H1 (cell line): ENCODE measurements at regions not wholly inside any gene's neighbourhood (a gene's known extent, or its start where the extent isn't known, plus 50 kb on each side); places are given as distances from the start of the nearest gene placed in this dataset.

Source experiments
- CTCF ChIA-PET: fragments of 300-600 bp; sonication (Branson Sonifier 250); formaldehyde crosslinking; loops from one replicate; lab custom pipeline; 2021; ENCODE audit not compliant: partially characterized antibody; lab: Charles Lee
- POLR2A ChIA-PET: fragments of 300-600 bp; sonication (Branson Sonifier 250); formaldehyde crosslinking; loops from one replicate; lab custom pipeline; 2021; ENCODE audit warnings: inconsistent platforms; ENCODE audit not compliant: partially characterized antibody; lab: Charles Lee
- DNase-seq, 2 experiments: peaks; one replicate each; pipeline versions ENCODE4 v3.0.0 to v3.0.0-alpha.2; 2010 to 2022; ENCODE audit warnings: low spot score in 2 of 2, low read depth in 1 of 2, mixed read lengths in 1 of 2
- FAIRE-seq: peaks from 2 replicates; lab custom pipeline; 2011; peaks lifted over from hg19 to GRCh38; lab: Jason Lieb, UNC
- H2AFZ ChIP-seq: 2 replicates; pipeline ENCODE4 v1.8.1; 2012; ENCODE audit warnings: low read length, inconsistent platforms
- H2AK5ac ChIP-seq: 2 replicates; pipeline ENCODE4 v1.6.1; 2013; ENCODE audit warnings: low read depth, low read length
- H2BK120ac ChIP-seq: replicated peaks from 2 replicates; pipeline ENCODE3; 2013; ENCODE audit warnings: low read depth, low read length, inconsistent platforms
- H2BK12ac ChIP-seq: 2 replicates; pipeline ENCODE4 v1.6.1; 2013; ENCODE audit warnings: low read depth, low read length
- H2BK15ac ChIP-seq: 2 replicates; pipeline ENCODE4 v1.6.1; 2013; ENCODE audit warnings: low read length
- H2BK20ac ChIP-seq: 2 replicates; pipeline ENCODE4 v1.6.1; 2013; ENCODE audit warnings: low read length
- H2BK5ac ChIP-seq: 2 replicates; pipeline ENCODE4 v1.6.1; 2013; ENCODE audit warnings: low read depth, low read length
- H3K14ac ChIP-seq: 2 replicates; pipeline ENCODE4 v1.6.1; 2013; ENCODE audit warnings: inconsistent platforms; ENCODE audit not compliant: insufficient read length
- H3K18ac ChIP-seq: 2 replicates; pipeline ENCODE4 v1.6.1; 2013; ENCODE audit warnings: low read length; ENCODE audit errors: extremely low read depth
- H3K23ac ChIP-seq: 2 replicates; pipeline ENCODE4 v1.6.1; 2013; ENCODE audit warnings: inconsistent platforms; ENCODE audit not compliant: insufficient read length
- H3K23me2 ChIP-seq: 2 replicates; pipeline ENCODE4 v1.6.1; 2013; ENCODE audit warnings: low read depth, low read length
- H3K27ac ChIP-seq: 2 replicates; pipeline ENCODE4 v1.6.1; 2011; ENCODE audit warnings: low read depth, low read length, inconsistent platforms
- H3K27me3 ChIP-seq, 4 experiments: replicated peaks in 1 of 4; 1 replicate in 1 of 4; 2 replicates in 3 of 4; pipeline versions ENCODE4 v1.6.1 to v1.8.1; 2011 to 2013; ENCODE audit warnings: low read length in 3 of 4, mild to moderate bottlenecking in 3 of 4, inconsistent platforms in 2 of 4, mixed read lengths in 2 of 4, moderate library complexity in 1 of 4; ENCODE audit not compliant: control insufficient read depth in 3 of 4, insufficient read depth in 3 of 4; ENCODE audit errors: extremely low read depth in 1 of 4
- H3K36me3 ChIP-seq, 4 experiments: 2 replicates each; pipeline versions ENCODE4 v1.6.1 to v1.8.1; 2011 to 2013; ENCODE audit warnings: mild to moderate bottlenecking in 4 of 4, low read length in 3 of 4, moderate library complexity in 2 of 4, control low read depth in 1 of 4, inconsistent platforms in 1 of 4; ENCODE audit not compliant: insufficient read depth in 4 of 4, control insufficient read depth in 2 of 4
- H3K4ac ChIP-seq: replicated peaks from 2 replicates; pipeline ENCODE3; 2013; ENCODE audit warnings: low read length, low read depth, mixed read lengths, inconsistent platforms; ENCODE audit not compliant: insufficient read length
- H3K4me1 ChIP-seq, 4 experiments: replicated peaks in 1 of 4; 1 replicate in 1 of 4; 2 replicates in 3 of 4; pipeline versions ENCODE4 v1.6.1 to v1.8.1; 2011 to 2013; ENCODE audit warnings: low read length in 3 of 4, inconsistent platforms in 2 of 4, mixed read lengths in 1 of 4; ENCODE audit not compliant: insufficient read depth in 4 of 4, control insufficient read depth in 3 of 4
- H3K4me2 ChIP-seq, 2 experiments: 2 replicates each; pipeline versions ENCODE4 v1.6.1 to v1.8.1; 2011 to 2013; ENCODE audit warnings: low read depth in 2 of 2, low read length in 2 of 2, control low read depth in 1 of 2, inconsistent platforms in 1 of 2, mild to moderate bottlenecking in 1 of 2; ENCODE audit not compliant: insufficient read depth in 1 of 2
- H3K4me3 ChIP-seq, 4 experiments: fragments of 200-600, 300-600 bp in 1 of 4; sonication (generic), shearing (Covaris generic), sonication (Bioruptor Twin) in 1 of 4; 2 replicates each; pipeline versions ENCODE4 v1.5.1 to v1.8.1; 2011 to 2016; ENCODE audit warnings: low read length in 4 of 4, low read depth in 3 of 4, control low read depth in 2 of 4, inconsistent platforms in 2 of 4, mild to moderate bottlenecking in 2 of 4, mixed read lengths in 1 of 4, moderate library complexity in 1 of 4; ENCODE audit not compliant: insufficient read depth in 2 of 4; ENCODE audit errors: extremely low read depth in 1 of 4
- H3K56ac ChIP-seq: replicated peaks from 2 replicates; pipeline ENCODE3; 2013; ENCODE audit warnings: low read depth, mild to moderate bottlenecking, mixed read lengths, low read length, inconsistent platforms; ENCODE audit not compliant: insufficient read length
- H3K79me1 ChIP-seq: 2 replicates; pipeline ENCODE4 v1.6.1; 2013; ENCODE audit warnings: low read depth, low read length, control low read depth
- H3K79me2 ChIP-seq, 2 experiments: 2 replicates each; pipeline versions ENCODE4 v1.6.1 to v1.8.1; 2012 to 2013; ENCODE audit warnings: low read length in 2 of 2, mild to moderate bottlenecking in 2 of 2, inconsistent platforms in 1 of 2; ENCODE audit not compliant: insufficient read depth in 2 of 2, control insufficient read depth in 1 of 2
- H3K9ac ChIP-seq, 4 experiments: replicated peaks in 1 of 4; 1 replicate in 1 of 4; 2 replicates in 3 of 4; pipeline versions ENCODE4 v1.6.1 to v1.8.1; 2011 to 2013; ENCODE audit warnings: low read depth in 3 of 4, low read length in 3 of 4, control low read depth in 2 of 4, mild to moderate bottlenecking in 2 of 4, moderate library complexity in 2 of 4, inconsistent platforms in 1 of 4; ENCODE audit errors: extremely low read depth in 1 of 4
- H3K9me3 ChIP-seq, 2 experiments: 2 replicates each; pipeline versions ENCODE4 v1.6.1 to v1.8.1; 2012 to 2013; ENCODE audit warnings: mild to moderate bottlenecking in 2 of 2, moderate library complexity in 2 of 2, control low read depth in 1 of 2, inconsistent platforms in 1 of 2, low read depth in 1 of 2, low read length in 1 of 2, mixed read lengths in 1 of 2; ENCODE audit not compliant: insufficient read depth in 2 of 2
- H4K20me1 ChIP-seq, 2 experiments: replicated peaks in 1 of 2; 2 replicates each; pipeline versions ENCODE3 to v1.8.1; 2011 to 2013; ENCODE audit warnings: inconsistent platforms in 2 of 2, low read length in 2 of 2, mild to moderate bottlenecking in 1 of 2; ENCODE audit not compliant: insufficient read depth in 2 of 2, control insufficient read depth in 1 of 2
- H4K5ac ChIP-seq: 2 replicates; pipeline ENCODE4 v1.6.1; 2013; ENCODE audit warnings: low read length, low read depth, mixed read lengths, inconsistent platforms; ENCODE audit not compliant: insufficient read length
- H4K8ac ChIP-seq: 2 replicates; pipeline ENCODE4 v1.8.0; 2013; ENCODE audit warnings: mild to moderate bottlenecking, moderate library complexity, low read length, inconsistent platforms; ENCODE audit not compliant: insufficient read depth; ENCODE audit errors: extremely low read depth
- H4K91ac ChIP-seq: replicated peaks from 2 replicates; pipeline ENCODE3; 2013; ENCODE audit warnings: low read length, mixed read lengths, inconsistent platforms; ENCODE audit not compliant: insufficient read length
- ATF3 ChIP-seq: IDR thresholded peaks from 2 replicates; pipeline ENCODE4 v1.6.1; 2011; ENCODE audit warnings: low read depth, mild to moderate bottlenecking, low read length; ENCODE audit not compliant: insufficient read depth
- BRCA1 ChIP-seq: IDR thresholded peaks from 2 replicates; pipeline ENCODE4 v1.6.1; 2012; ENCODE audit warnings: low read depth, low read length, improper control_type of control experiment
- CTBP2 ChIP-seq: IDR thresholded peaks from 2 replicates; pipeline ENCODE4 v1.7.0; 2011; ENCODE audit warnings: borderline replicate concordance, mild to moderate bottlenecking, moderate library complexity, mixed read lengths, low read length; ENCODE audit not compliant: insufficient read depth, insufficient read length
- RFX5 ChIP-seq: IDR thresholded peaks from 2 replicates; pipeline ENCODE4 v1.6.1; 2011; ENCODE audit warnings: low read depth, low read length, improper control_type of control experiment, borderline replicate concordance
- SP4 ChIP-seq: IDR thresholded peaks from 2 replicates; pipeline ENCODE4 v1.6.1; 2012; ENCODE audit warnings: low read length, inconsistent platforms
- SRF ChIP-seq: IDR thresholded peaks from 2 replicates; pipeline ENCODE4 v1.6.1; 2011; ENCODE audit warnings: mild to moderate bottlenecking, low read depth, low read length, moderate library complexity
- WGBS, 2 experiments: shearing (Covaris generic) in 1 of 2; methylation state at CpG; one replicate each; pipeline versions ENCODE4 v1.1.6 to v1.1.7; 2013 to 2015; ENCODE audit warnings: low lambda C conversion rate in 2 of 2, mixed read lengths in 2 of 2, inconsistent platforms in 1 of 2, low coverage in 1 of 2, missing lambda C conversion rate in 1 of 2; ENCODE audit not compliant: insufficient replicate concordance in 2 of 2, insufficient coverage in 1 of 2, insufficient read length in 1 of 2; ENCODE audit errors: extremely low coverage in 1 of 2, missing lambda C conversion rate in 1 of 2; 5-methylcytosine and 5-hydroxymethylcytosine counted together

DNA sequence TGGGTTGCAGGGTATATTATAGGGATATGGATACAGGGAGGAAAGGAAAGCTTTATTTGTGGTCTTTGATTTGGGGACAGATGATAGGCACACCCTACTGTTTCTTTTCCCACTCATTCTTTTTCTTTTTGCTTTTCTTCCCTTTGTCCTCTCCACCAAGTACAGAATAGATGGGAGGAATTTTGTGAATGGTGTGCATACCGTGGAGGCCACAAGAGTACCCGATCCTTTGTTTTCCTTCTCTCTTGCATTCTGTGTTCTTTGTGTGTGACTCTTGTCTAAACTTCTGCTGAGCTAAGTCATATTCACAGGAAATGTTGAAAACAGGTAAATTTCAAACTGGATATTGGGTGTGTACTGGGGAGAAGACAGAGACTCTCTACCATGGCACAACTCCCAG lies 321.4 kb upstream of the SLC8A1 start:
- Histone ChIP-seq H3K56ac (no peak overlapping the region), H3K14ac (no peak overlapping the region), H3K4ac (no peak overlapping the region), H3K27ac (no peak overlapping the region), H3K23ac (no peak overlapping the region), H4K91ac (no peak overlapping the region), H3K4me3 (no peak overlapping the region), H3K79me2 (no peaks in the 10 kb centered on the region), H2BK120ac (no peak overlapping the region), H3K4me1 (peaks cover 0 to 4% (median 1%) of the 10 kb centered on the region in 4 experiments; a peak in 2 of 7 replicates), H3K9me3 (no peaks in the 10 kb centered on the region), H3K18ac (no peak overlapping the region), H3K9ac (no peak overlapping the region), H2AK5ac (no peak overlapping the region), H4K5ac (no peak overlapping the region), H3K23me2 (no peaks in the 10 kb centered on the region; the same call in 1 of the 2 replicates), H2BK12ac (no peak overlapping the region), H3K36me3 (no peaks in the 10 kb centered on the region), H3K27me3 (no peaks in the 10 kb centered on the region), H2BK15ac (no peak overlapping the region), H2BK20ac (no peak overlapping the region), H2AFZ (no peak overlapping the region), H3K79me1 (no peaks in the 10 kb centered on the region), H3K4me2 (no peak overlapping the region), H4K20me1 (no peaks in the 10 kb centered on the region), H2BK5ac (no peak overlapping the region), H4K8ac (no peak overlapping the region)
- ChIA-PET CTCF (interaction anchor here (0.8 to 1.5 kb wide), 3 partner anchors 14 to 627 kb away, joined by 3 to 4 read pairs (median 3); no protein-coding TSS in a partner anchor), POLR2A (no interaction called here)
- FAIRE-seq (no peak), DNase-seq (no peak)
- no peak for TF ChIP-seq RFX5
- no peak for TF ChIP-seq CTBP2
- no peak for TF ChIP-seq SP4
- no peak for TF ChIP-seq BRCA1
- no peak for TF ChIP-seq SRF
- no peak for TF ChIP-seq ATF3
- WGBS, 2 experiments: 76% methylated on average over 2 of the region's 2 CpGs; no CpG with 5 or more reads in 1 of the 2 experiments
